OCI-LY3 (cell line): ENCODE measurements at regions not wholly inside any gene's neighbourhood (a gene's known extent, or its start where the extent isn't known, plus 50 kb on each side); places are given as distances from the start of the nearest gene placed in this dataset.

Experiments used
- CTCF ChIP-seq: fragments of 200-600, 300-600 bp; sonication (generic); IDR thresholded peaks from 2 replicates; pipeline ENCODE4 v1.5.1; 2014; ENCODE audit warnings: antibody characterized with exemption, low read length, low read depth
- EZH2phosphoT487 ChIP-seq: fragments of 200-600 bp; shearing (Covaris generic); IDR thresholded peaks from 2 replicates; pipeline ENCODE4 v1.6.1; 2018; ENCODE audit warnings: antibody characterized with exemption, mixed run types, low read depth

- TF ChIP-seq CTCF = no peak
- TF ChIP-seq EZH2phosphoT487 = no peak
Measured at GRCh38 chr2:136410673-136411072, 292.7 kb upstream of the CXCR4 start.
